Amniotic stem cell (primary cell): ENCODE measurements at regions not wholly inside any gene's neighbourhood (a gene's known extent, or its start where the extent isn't known, plus 50 kb on each side); places are given as distances from the start of the nearest gene placed in this dataset.

Experiments used
- DNase-seq: peaks from one replicate; lab custom pipeline; 2025; lab: John Stamatoyannopoulos, UW

- no peak for DNase-seq
Observed at GRCh38 chr11:134555510-134555909, 143.5 kb upstream of the B3GAT1 start.

- DNase-seq, result no peak
Observed at GRCh38 chr11:134554861-134555260, 142.8 kb upstream of the B3GAT1 start.

- DNase-seq, result no peak
Observed at GRCh38 chr11:134554106-134554505, 142.1 kb upstream of the B3GAT1 start.

DNA sequence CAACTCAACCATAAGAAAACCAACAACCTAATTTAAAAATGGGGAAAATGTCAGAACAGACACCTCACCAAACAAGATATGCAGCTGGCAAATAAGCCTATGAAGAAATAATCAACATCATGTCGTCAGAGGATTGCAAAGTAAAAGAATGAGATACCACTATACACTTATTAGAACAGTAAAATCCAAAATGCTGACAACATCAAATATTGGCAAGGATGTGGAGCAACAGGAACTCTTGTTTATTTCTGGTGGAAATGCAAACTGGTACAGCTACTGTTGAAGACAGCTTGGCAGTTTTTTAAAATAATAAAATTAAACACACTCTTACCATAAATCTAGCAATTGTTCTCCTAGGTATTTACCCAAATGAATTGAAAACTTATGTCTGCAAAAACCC is 140.7 kb upstream of the B3GAT1 start:
- DNase-seq, result no peak

DNA sequence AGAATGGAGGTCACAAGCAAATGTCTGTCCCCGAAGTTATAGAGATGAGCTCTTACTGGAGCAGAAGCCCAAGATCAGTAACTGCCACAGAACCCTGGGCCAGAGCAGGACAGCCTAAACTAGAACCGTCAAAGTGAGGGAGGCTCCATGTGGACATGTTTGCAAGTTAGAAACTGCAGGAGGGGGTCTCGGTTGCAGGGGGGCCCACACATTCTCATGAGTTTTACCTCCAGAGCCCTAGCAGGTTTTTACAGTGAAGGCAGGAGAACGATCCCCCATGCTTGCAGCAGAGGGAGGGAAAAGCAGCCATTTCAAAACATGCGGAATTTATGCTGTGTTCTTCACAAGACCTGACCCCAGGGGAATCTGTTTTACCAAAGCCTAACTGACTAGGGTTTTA is 133.5 kb upstream of the B3GAT1 start:
- DNase-seq, result no peak

- DNase-seq, result no peak
Observed at GRCh38 chr11:134544095-134544815, 132.2 kb upstream of the B3GAT1 start.

DNA sequence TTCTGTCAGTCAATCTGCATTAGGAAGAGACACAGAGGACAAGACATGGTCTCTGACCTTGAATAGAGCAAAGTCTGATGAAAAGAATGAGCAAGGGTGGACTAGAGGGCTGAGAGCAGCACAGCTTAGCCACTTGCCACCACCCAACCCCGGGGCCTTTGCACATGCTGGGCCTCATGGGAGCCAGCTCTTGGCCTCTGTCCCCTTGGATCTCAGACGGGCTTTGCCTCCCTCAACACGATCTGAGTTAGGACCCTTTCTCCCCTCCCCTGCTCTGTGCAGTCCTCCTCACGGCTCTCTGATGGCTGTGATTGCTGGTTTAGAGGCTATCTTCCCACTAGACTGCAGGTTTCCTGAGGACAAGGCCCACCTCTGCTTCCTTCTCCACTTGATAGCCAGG is 131.6 kb upstream of the B3GAT1 start:
- no peak for DNase-seq

GRCh38 chr11:134543241-134543640 is 131.2 kb upstream of the B3GAT1 start:
- DNase-seq, result no peak

- no peak for DNase-seq
Observed at GRCh38 chr11:134542401-134543165, 130.5 kb upstream of the B3GAT1 start.

DNA sequence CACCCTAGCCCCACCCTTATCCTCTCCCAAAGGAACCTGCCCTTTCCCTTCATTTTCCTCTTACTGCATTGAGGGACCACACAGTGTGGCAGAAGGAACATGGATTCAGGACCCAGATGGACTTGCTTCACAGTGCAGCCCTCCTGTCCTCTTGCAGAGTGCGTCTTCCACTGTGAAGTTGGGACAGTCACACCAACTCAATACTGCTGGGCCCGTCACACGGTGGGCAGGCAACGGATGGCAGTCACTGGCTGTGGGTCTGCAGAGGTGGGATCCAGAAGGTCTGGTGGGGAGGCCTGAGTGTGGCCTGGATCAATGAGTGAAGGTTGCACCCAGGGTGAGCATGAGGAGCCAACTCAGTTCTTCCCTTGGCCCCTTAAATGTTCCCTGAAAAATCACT is 129.9 kb upstream of the B3GAT1 start:
- DNase-seq, result no peak

DNA sequence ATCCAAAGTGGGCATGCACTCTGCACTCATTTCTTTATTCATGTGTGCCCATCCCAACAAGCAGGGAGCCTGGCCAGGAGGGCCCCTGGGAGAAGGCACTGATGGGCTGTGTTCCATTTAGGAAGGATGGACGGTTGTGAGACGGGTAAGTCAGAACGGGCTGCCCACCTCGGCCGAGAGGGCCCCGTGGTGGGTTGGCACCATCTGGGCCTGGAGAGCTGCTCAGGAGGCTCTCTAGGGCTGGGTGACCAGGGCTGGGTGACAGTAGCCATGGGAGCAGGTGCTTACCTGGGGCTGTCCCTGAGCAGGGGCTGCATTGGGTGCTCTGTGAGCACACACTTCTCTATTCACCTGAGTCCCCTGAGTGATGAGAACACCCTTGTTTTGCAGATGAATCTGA is 129.3 kb upstream of the B3GAT1 start:
- no peak for DNase-seq

DNA sequence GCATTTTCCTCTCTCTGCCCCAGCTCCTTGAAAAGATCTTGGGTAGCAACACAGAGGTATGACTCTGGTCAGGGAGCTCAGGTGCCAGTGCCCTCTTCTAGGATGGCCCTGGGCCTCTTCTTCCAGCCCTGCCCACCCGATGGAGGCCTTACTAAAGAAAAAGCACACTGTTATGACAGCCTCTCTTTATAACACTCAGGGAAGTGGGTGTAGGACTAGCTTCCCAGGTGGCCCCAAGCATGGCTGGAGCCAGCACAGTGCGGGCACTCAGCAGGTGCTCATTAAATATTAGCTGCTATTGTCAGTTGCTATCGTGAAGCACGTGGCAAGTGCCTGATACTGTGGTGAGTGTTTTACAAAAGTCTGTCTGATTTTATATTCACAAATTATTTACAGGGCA is 127.2 kb upstream of the B3GAT1 start:
- DNase-seq, result no peak

- no peak for DNase-seq
Observed at GRCh38 chr11:134538742-134539141, 126.7 kb upstream of the B3GAT1 start.

GRCh38 chr11:134537941-134538340 is 125.9 kb upstream of the B3GAT1 start:
- DNase-seq, result no peak

GRCh38 chr11:134537296-134537695 is 125.3 kb upstream of the B3GAT1 start:
- no peak for DNase-seq

DNA sequence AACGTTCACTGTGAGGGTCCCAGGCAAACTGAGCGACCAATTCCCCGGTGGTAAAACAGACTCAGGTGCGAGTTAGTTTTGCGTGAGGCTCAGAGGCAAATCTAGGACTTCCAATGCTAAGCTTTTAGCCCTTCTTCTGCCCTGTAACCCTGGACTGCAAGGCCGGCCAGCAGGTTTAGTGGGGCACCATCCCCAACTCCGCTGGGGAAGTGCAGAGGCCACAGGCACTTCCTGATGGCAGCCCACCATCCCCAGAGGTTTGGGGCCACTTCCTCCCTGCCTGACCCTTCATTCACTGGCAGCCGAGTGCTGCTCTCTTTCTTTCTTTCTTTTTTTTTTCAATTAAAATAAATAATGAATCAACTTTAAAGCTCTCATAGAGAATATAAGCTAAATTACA is 124.6 kb upstream of the B3GAT1 start:
- DNase-seq, result no peak

- DNase-seq, result no peak
Observed at GRCh38 chr11:134536219-134536618, 124.2 kb upstream of the B3GAT1 start.

DNA sequence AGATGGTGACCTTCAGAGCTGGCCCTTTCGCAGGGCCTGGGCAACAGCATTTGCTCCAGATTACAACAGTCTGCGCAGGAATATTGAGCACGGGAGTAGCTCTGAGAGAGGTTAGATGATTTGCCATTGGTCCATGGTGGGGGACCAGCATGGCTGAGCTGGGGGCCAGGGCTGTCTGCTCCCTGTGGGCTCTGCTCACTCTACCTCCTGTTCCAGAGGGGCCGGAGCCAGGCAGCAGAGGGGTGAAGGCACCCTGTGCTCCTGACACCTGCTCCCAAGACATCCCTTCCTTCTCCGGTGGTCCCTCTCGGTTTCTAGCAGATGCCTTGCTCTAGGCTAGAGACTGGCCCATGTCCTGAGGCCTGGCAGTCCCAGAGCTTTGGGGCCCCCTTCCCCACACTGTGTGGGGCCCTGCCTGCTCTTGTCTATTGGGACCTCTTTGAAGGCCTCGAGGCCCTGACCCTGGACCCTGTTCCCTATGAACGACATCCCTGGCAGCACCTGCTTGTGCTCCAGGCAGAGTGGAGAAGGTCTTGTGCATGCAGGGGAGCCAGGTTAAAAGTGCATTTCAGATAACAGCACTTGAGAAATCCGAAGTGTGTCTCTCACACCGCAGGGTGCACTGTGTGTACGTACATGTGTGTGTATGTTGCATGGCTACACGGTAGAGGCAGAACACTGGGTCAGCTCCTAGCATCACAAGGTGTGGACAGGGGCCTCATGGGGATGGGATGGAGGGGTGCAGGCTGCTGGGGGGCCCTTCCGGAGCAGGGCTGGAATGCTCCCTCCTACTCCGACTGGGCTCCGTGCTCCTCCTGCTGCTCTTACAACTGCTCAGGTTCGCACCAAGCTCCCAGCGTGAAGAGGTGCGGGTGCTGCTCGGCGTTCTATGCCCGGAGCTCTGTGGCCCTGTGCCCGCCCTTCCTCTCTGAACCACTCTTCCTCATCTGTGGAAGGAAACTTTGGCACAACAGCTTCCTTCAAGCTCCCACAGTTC is 123.3 kb upstream of the B3GAT1 start:
- no peak for DNase-seq

DNA sequence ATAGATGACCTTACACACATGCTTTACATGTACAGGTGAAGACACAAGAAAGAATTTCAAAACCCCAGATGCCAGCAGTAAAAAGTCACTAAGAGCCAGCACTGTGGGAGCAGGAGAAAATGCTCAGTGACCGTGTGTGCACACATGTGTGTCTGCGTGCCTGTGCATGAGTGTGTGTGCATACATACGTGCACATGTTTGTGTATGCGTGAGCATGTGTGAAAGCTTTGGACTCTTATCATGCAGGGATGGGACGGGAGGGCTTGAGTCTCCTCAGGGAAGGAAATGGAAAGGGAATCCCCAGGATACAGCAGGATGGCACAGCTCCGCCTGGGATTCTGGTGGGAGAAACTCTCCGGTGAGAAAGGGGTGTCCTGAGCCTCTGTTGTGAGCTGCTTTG is 121.5 kb upstream of the B3GAT1 start:
- no peak for DNase-seq

GRCh38 chr11:134532921-134533421 is 120.9 kb upstream of the B3GAT1 start:
- DNase-seq, result no peak

GRCh38 chr11:134532131-134532920 is 120.3 kb upstream of the B3GAT1 start:
- DNase-seq, result no peak
